BE2C (cell line): ENCODE measurements at regions not wholly inside any gene's neighbourhood (a gene's known extent, or its start where the extent isn't known, plus 50 kb on each side); places are given as distances from the start of the nearest gene placed in this dataset.

Source experiments
- DNase-seq: peaks from one replicate; pipeline ENCODE4 v3.0.0-alpha.2; 2020
- H3K27me3 ChIP-seq: fragments of 250-450 bp; sonication (Bioruptor Pico); 2 replicates; pipeline ENCODE4 v1.5.1; 2020; ENCODE audit warnings: mild to moderate bottlenecking
- H3K36me3 ChIP-seq: fragments of 250-450 bp; sonication (Bioruptor Pico); 2 replicates; pipeline ENCODE4 v1.5.1; 2020; ENCODE audit warnings: mild to moderate bottlenecking
- H3K4me1 ChIP-seq: fragments of 250-450 bp; sonication (Bioruptor Pico); 2 replicates; pipeline ENCODE4 v1.5.1; 2020
- H3K4me3 ChIP-seq: 2 replicates; pipeline ENCODE4 v1.5.1; 2011; ENCODE audit warnings: low read depth, low read length
- H3K9me3 ChIP-seq: fragments of 250-450 bp; sonication (Bioruptor Pico); 2 replicates; pipeline ENCODE4 v1.5.1; 2020
- TF ChIP-seq, protein P1 (sequence below): IDR thresholded peaks from 2 replicates; pipeline ENCODE4 v1.5.1; 2012; ENCODE audit warnings: mild to moderate bottlenecking, low read depth, low read length

DNA sequence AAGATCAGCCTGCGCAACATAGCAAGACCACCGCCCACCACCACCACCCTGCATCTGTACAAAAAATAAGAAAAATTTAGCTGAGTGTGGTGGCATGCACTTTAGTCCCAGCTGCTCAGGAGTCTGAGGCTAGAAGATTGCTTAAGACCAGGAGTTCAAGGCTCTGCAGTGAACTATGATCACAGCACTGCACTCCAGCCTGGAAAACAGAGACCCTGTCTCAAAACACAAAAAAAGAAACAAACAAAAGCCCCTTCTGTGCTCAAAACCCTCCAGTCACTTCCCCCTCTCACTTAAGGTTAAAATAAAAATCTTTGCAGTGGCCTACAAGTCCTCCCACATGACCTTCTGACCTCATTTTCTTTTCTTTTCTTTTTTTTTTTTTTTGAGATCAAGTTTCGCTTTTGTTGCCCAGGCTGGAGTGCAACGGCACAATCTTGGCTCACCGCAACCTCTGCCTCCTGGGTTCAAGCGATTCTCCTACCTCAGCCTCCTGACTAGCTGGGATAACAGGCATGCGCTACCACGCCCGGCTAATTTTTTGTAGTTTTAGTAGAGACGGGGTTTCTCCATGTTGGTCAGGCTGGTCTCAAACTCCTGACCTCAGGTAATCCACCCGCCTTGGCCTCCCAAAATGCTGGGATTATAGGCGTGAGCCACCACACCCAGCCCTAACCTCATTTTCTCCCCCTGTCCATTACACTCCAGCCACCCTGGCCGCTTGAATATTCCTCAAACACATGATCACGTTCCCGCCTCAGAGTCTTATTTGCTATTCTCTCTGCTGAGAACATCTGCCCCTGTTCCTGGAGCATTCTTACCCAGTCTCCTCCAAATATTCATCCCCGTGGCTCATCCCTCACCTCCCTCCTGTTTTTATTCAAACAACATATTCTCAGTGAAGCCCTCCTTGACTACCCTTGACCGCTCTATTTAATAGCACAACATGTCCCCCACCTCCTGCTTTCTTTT is 126.6 kb upstream of the MED13 start:
- no peak overlapping the region for H3K4me3 ChIP-seq
- TF ChIP-seq, protein P1, sequence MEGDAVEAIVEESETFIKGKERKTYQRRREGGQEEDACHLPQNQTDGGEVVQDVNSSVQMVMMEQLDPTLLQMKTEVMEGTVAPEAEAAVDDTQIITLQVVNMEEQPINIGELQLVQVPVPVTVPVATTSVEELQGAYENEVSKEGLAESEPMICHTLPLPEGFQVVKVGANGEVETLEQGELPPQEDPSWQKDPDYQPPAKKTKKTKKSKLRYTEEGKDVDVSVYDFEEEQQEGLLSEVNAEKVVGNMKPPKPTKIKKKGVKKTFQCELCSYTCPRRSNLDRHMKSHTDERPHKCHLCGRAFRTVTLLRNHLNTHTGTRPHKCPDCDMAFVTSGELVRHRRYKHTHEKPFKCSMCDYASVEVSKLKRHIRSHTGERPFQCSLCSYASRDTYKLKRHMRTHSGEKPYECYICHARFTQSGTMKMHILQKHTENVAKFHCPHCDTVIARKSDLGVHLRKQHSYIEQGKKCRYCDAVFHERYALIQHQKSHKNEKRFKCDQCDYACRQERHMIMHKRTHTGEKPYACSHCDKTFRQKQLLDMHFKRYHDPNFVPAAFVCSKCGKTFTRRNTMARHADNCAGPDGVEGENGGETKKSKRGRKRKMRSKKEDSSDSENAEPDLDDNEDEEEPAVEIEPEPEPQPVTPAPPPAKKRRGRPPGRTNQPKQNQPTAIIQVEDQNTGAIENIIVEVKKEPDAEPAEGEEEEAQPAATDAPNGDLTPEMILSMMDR = no peak
- no peaks in the 10 kb centered on the region for H3K4me1 ChIP-seq
- H3K36me3 ChIP-seq = no peaks in the 10 kb centered on the region
- H3K9me3 ChIP-seq = no peaks in the 10 kb centered on the region
- H3K27me3 ChIP-seq = no peaks in the 10 kb centered on the region
- no peak for DNase-seq

DNA sequence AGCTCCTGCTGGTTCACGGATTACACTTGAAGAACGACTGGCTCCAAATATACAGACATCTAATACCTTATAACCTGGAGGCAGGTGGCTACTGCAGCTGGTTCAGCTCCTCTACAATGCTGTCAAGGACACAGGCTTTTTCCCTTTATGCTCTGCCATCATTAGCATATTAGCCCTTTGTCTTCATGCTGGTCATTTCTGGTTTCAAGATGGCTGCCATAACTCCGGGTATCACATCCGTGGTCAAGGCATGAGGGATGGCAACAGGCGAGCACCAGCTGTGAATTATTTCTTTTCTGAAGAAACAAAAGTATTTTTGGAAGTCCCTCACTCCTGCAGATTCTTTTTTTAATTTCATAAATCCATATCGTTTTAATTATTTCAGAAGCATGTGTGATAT is 124.3 kb upstream of the MED13 start:
- Histone ChIP-seq H3K4me3 (no peak overlapping the region), H3K27me3 (no peaks in the 10 kb centered on the region), H3K4me1 (no peaks in the 10 kb centered on the region), H3K36me3 (no peaks in the 10 kb centered on the region), H3K9me3 (no peaks in the 10 kb centered on the region)
- TF ChIP-seq, protein P1 = no peak
- no peak for DNase-seq

DNA sequence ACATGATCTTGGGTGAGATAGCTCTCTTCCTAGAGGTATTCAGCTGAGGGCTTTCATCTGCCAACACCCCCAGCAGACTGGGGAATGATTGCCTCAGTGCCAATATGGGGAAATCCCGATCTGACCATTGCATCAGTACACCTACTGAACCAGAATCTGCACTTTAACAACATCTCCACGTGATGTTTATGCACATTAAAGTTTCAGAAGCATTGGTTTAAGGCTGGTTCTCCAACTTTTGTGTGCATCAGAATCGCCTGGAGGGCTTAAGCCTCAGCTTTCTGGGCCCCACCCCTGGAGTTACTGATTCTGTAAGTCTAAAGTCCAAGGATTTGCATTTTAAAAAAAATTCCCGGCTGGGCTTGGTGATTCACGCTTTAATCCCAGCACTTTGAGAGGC is 123.6 kb upstream of the MED13 start:
- Histone ChIP-seq H3K36me3 (no peaks in the 10 kb centered on the region), H3K4me3 (no peak overlapping the region), H3K4me1 (no peaks in the 10 kb centered on the region), H3K9me3 (no peaks in the 10 kb centered on the region), H3K27me3 (no peaks in the 10 kb centered on the region)
- TF ChIP-seq, protein P1 = no peak
- DNase-seq = no peak

GRCh38 chr17:62187681-62188080 is 122.6 kb upstream of the MED13 start:
- no peak for DNase-seq
- Histone ChIP-seq H3K4me1 (no peaks in the 10 kb centered on the region), H3K4me3 (no peak overlapping the region), H3K9me3 (no peaks in the 10 kb centered on the region), H3K36me3 (no peaks in the 10 kb centered on the region), H3K27me3 (no peaks in the 10 kb centered on the region)
- TF ChIP-seq, protein P1 = no peak

- no peaks in the 10 kb centered on the region for H3K4me1 ChIP-seq
Observed at GRCh38 chr17:62186841-62187240, 121.8 kb upstream of the MED13 start.

DNA sequence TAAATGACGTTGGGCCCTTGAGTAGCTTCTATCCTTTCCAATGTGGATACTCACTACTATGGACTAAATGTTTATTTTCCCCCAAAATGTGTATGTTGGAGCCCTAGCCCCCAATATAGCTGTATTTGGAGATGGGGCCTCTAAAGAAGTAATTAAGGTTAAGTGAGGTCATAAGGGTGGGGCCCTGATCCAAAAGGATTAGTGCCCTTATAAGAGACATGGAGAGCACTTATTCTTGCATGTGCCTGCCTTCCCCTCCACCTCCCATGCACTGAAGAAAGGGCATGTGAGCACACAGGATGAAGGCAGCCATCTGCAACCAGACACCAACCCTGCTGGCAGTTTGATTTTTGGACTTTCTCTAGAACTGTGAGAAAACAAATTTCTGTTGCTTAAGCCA is 115.7 kb upstream of the MED13 start:
- Histone ChIP-seq H3K4me1 (0 out of 2 replicates have a peak, but pooled peaks cover 5% of the 10 kb centered on the region), H3K27me3 (no peaks in the 10 kb centered on the region), H3K36me3 (no peaks in the 10 kb centered on the region), H3K9me3 (no peaks in the 10 kb centered on the region), H3K4me3 (no peak overlapping the region)
- TF ChIP-seq, protein P1 = no peak
- no peak for DNase-seq

More at GRCh38 chr17:62186841-62187240, 121.8 kb upstream of the MED13 start:
- Histone ChIP-seq H3K9me3 (no peaks in the 10 kb centered on the region), H3K4me3 (no peak overlapping the region), H3K36me3 (no peaks in the 10 kb centered on the region), H3K27me3 (no peaks in the 10 kb centered on the region)
- no peak for DNase-seq
- TF ChIP-seq, protein P1 = no peak
